ENCODE measurements at regions not wholly inside any gene's neighbourhood (a gene's known extent, or its start where the extent isn't known, plus 50 kb on each side); places are given as distances from the start of the nearest gene placed in this dataset.

GRCh38 chr20:60804240-60804917 is 447.7 kb upstream of the CDH4 start:
- Histone ChIP-seq H3K4me1 (no peaks in the 10 kb centered on the region), H3K9me3 (replicated peaks) (peaks cover 15% of the 10 kb centered on the region), H3K36me3 (no peaks in the 10 kb centered on the region), H3K4me3 (no peak overlapping the region), H3K27me3 (ENCODE audit: low read depth) (peaks cover 27% of the 10 kb centered on the region), H3K27ac (replicated peaks) (no peak overlapping the region)
- no peak for TF ChIP-seq CTCF (IDR thresholded peaks at IDR 0.05; ENCODE audit: borderline replicate concordance)
- no peak for DNase-seq
- intact Hi-C loops (cut with micrococcal nuclease): no loop called here

DNA sequence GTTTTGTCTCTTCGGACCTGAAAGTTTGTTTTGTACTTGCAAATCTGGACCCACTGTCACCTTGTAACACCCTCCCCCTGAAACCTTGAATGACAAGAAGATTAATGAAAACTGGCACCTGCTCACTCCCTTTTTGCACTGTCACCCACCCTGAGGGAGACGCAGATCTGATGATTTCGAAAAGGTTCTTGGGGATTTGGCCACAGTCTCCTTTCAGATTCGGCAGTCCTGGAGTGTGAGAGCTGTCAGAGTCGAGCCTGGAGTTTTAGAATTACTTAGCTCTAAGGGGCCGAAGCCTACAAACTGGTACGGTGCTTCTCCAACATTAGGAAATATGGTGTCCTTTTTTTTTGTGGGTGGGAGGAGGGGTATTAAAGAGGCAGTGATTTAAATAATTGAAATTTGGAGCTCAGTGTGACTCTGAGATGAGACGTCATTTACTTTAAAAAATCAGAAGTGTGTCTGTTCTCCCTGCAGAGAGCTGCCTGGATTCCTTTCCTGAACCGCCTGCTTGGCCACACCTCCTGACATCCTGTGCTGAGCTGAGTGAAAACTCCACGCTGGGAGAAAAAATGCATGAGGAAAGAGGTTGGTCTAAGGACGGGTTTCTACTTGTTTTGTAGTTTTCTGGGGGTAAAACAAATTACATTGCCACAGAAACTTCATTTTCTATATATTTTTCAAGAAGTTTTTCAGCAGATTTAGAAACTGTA is 447.0 kb upstream of the CDH4 start:
- intact Hi-C loops (cut with micrococcal nuclease): no loop called here
- Histone ChIP-seq H3K27ac (replicated peaks) (no peak overlapping the region), H3K36me3 (no peaks in the 10 kb centered on the region), H3K4me3 (no peak overlapping the region), H3K27me3 (ENCODE audit: low read depth) (peaks cover 30% of the 10 kb centered on the region), H3K4me1 (no peaks in the 10 kb centered on the region), H3K9me3 (replicated peaks) (peaks cover 9% of the 10 kb centered on the region)
- no peak for DNase-seq
- TF ChIP-seq CTCF (IDR thresholded peaks at IDR 0.05; ENCODE audit: borderline replicate concordance): no peak

DNA sequence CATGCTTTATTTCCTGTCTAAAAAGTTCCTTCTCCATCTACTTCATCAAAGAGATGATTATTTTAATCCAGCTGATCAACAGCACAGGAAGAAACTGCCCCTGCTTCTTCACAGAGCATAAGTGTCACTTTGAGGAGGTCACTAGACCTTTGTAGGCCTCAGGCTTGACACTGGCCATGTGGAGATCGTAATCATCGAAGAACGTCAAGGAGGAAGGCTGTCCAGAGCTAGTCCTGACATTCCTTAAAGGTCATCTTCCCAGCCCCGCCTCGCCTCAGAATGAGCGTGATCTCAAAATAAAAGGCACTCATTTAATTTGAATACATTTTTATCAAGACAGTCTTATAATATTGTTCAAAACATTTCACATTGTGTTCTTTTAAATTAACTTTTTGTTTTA is 445.7 kb upstream of the CDH4 start:
- intact Hi-C loops (cut with micrococcal nuclease): no loop called here
- DNase-seq: no peak

DNA sequence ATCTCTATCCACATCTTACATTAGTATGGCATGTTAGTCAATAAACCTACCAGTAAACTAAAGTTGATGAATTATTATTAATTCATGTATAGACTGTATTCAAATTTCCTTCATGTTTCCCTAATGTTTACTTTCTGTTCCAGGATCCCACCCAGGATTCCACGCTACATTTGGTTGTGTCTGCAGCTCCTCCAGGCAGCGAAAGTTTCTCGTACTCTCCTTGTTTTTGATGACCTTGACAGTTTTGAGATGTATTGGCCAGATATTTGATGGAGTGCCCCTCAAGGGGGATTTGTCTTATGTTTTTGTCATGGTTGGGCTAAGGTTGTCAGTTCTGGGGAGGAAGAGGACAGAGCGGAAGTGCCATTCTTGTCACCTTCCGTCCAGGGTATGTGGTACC is 445.2 kb upstream of the CDH4 start:
- intact Hi-C loops (cut with micrococcal nuclease): no loop called here
- Histone ChIP-seq H3K27me3 (ENCODE audit: low read depth) (peaks cover 36% of the 10 kb centered on the region), H3K27ac (replicated peaks) (no peak overlapping the region), H3K36me3 (no peaks in the 10 kb centered on the region), H3K9me3 (replicated peaks) (peaks cover 4% of the 10 kb centered on the region), H3K4me1 (no peaks in the 10 kb centered on the region), H3K4me3 (no peak overlapping the region)
- no peak for TF ChIP-seq CTCF (IDR thresholded peaks at IDR 0.05; ENCODE audit: borderline replicate concordance)
- no peak for DNase-seq

More for the DNA sequence above, 445.7 kb upstream of the CDH4 start:
- no peak overlapping the region for H3K27ac ChIP-seq (replicated peaks)
- TF ChIP-seq CTCF (IDR thresholded peaks at IDR 0.05; ENCODE audit: borderline replicate concordance): no peak
- no peaks in the 10 kb centered on the region for H3K4me1 ChIP-seq
- no peak overlapping the region for H3K4me3 ChIP-seq
- H3K27me3 ChIP-seq (ENCODE audit: low read depth): peaks cover 36% of the 10 kb centered on the region
- peaks cover 2% of the 10 kb centered on the region for H3K9me3 ChIP-seq (replicated peaks)
- no peaks in the 10 kb centered on the region for H3K36me3 ChIP-seq

DNA sequence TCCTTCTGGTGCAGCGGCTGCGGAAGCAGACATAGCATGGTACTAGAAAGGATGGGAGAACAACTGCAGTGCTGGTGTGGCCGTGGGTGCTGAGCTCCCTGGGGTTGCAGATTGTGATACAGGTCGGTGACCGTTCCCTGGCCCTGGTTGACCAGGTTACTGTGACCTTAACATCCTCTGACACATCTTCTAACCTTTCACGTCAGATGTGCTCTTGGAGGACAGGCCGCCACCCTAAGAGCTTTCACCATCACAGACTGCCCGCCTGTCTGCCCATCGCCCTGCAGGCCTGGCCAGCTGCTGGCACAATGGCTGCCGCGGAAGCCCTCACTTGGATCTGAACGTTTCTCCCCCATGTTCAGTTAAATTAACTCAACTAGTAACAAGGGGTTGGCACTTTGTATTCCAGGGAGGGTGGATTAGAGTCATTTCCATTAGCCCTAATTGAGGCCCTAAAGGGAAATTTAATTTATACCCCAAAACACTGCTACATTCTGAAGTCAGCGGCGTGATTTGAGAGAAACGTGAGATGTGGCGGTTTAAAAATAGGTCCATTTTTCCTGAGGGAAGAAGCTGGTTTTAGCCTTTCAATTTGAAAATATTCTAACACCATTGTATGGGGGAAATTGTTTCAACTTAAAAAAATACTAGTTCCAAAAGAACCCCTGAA is 443.9 kb upstream of the CDH4 start:
- H3K27ac ChIP-seq (replicated peaks): no peak overlapping the region
- no peaks in the 10 kb centered on the region for H3K36me3 ChIP-seq
- TF ChIP-seq CTCF (IDR thresholded peaks at IDR 0.05; ENCODE audit: borderline replicate concordance): no peak
- H3K4me3 ChIP-seq: no peak overlapping the region
- H3K4me1 ChIP-seq: no peaks in the 10 kb centered on the region
- no peak for DNase-seq
- H3K27me3 ChIP-seq (ENCODE audit: low read depth): peaks cover 36% of the 10 kb centered on the region
- H3K9me3 ChIP-seq (replicated peaks): peaks cover 4% of the 10 kb centered on the region
- intact Hi-C loops (cut with micrococcal nuclease): no loop called here
